ENCODE measurements at regions not wholly inside any gene's neighbourhood (a gene's known extent, or its start where the extent isn't known, plus 50 kb on each side); places are given as distances from the start of the nearest gene placed in this dataset.

- ATAC-seq (ENCODE audit: low read depth), result peak; percentile 21
- POLR2A ChIA-PET, result no interaction called here
These were observed 110.0 kb downstream of the EMX2 start for GRCh38 chr10:117652228-117653169.

DNA sequence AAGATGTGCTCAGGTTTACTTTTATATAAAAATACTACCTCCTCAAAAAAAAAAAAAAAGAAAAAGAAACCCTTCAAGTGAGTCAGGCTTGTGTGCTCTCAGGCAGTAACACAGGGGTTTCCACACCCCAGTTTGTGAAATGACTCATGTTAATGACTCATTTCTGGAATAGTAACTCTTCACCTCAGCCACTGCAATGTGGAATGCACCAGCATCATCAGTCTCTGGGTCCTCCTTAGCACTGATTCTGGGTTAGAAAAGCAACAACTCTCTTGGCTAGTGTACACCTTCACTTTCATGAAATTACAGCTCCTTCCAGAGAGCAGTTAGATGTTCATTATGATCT, 110.6 kb downstream of the EMX2 start:
- DNase-seq (no peak), ATAC-seq (ENCODE audit: low read depth) (peak; percentile 99)
- Mint-ChIP-seq H3K36me3 (peaks cover 3% of the 10 kb centered on the region), H3K4me1 (peaks cover 14% of the 10 kb centered on the region), H3K27me3 (peaks cover 8% of the 10 kb centered on the region), H3K27ac (no peak overlapping the region), H3K9me3 (peaks cover 21% of the 10 kb centered on the region), H3K4me3 (no peak overlapping the region)
- POLR2A ChIA-PET, result no interaction called here

More at GRCh38 chr10:117652228-117653169, 110.0 kb downstream of the EMX2 start:
- peaks cover 10% of the 10 kb centered on the region for H3K27me3 Mint-ChIP-seq
- peaks cover 3% of the 10 kb centered on the region for H3K36me3 Mint-ChIP-seq
- H3K4me3 Mint-ChIP-seq, result no peak overlapping the region
- H3K4me1 Mint-ChIP-seq, result peaks cover 14% of the 10 kb centered on the region
- peaks cover 22% of the 10 kb centered on the region for H3K9me3 Mint-ChIP-seq
- no peak for DNase-seq
- no peak overlapping the region for H3K27ac Mint-ChIP-seq

GRCh38 chr10:117654105-117654504, 111.6 kb downstream of the EMX2 start:
- no peak overlapping the region for H3K27ac Mint-ChIP-seq
- ATAC-seq (ENCODE audit: low read depth) (no peak), DNase-seq (no peak)
- no peak overlapping the region for H3K4me3 Mint-ChIP-seq
- peaks cover 3% of the 10 kb centered on the region for H3K27me3 Mint-ChIP-seq
- peaks cover 3% of the 10 kb centered on the region for H3K36me3 Mint-ChIP-seq
- H3K4me1 Mint-ChIP-seq, result peaks cover 14% of the 10 kb centered on the region
- POLR2A ChIA-PET, result no interaction called here
- peaks cover 21% of the 10 kb centered on the region for H3K9me3 Mint-ChIP-seq

DNA sequence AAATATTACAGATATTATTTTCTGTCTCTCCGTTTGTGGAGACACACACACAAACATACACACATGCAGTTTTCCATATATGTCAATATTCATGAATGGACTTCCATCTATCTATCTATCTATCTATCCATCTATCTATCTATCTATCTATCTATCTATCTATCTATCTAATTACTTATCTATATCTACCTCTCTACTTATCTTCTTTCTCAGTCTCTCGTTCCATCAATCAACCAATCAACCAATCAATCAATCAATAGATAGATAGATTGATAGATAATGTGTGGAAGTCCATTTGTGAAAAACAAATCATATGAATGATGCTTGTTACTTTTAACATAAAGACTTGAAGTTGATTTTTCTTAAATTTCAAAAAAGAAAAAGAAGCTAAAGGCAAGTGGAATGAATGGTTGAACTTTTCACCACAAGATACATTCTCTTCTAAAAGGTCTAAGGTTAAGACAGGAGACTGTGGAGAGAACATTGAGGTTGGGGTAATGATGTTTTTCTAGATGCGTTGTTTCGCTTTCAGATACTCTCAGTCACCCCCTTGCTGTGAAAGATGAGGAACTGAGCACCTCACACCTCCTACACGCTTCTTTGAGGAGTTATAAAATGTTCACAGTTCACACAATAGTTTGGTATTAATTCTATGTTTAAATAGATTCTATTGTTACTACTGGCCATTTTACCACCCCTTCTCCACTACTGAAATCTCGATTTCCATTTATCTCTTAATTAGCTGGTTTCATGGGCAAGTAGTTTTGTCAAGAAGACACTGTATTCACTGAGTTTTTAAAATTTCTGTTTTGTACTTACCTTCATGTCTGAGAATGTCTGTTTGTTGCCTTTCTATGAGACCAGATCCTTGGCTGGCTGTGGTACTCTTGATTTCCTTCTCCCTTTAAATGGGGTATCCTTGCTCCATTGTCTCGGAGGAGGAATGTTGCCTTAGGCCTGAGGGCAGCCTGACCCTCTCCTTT, 114.1 kb downstream of the EMX2 start:
- peaks cover 15% of the 10 kb centered on the region for H3K9me3 Mint-ChIP-seq
- H3K4me1 Mint-ChIP-seq, result peaks cover 14% of the 10 kb centered on the region
- ATAC-seq (ENCODE audit: low read depth) (no peak), DNase-seq (no peak)
- H3K36me3 Mint-ChIP-seq, result peaks cover 3% of the 10 kb centered on the region
- H3K27me3 Mint-ChIP-seq, result peaks cover 3% of the 10 kb centered on the region
- POLR2A ChIA-PET, result no interaction called here
- no peak overlapping the region for H3K27ac Mint-ChIP-seq
- no peak overlapping the region for H3K4me3 Mint-ChIP-seq

- H3K27me3 Mint-ChIP-seq, result peaks cover 6% of the 10 kb centered on the region
- no peak overlapping the region for H3K4me3 Mint-ChIP-seq
- DNase-seq (no peak), ATAC-seq (ENCODE audit: low read depth) (no peak)
- peaks cover 3% of the 10 kb centered on the region for H3K4me1 Mint-ChIP-seq
- peaks cover 1% of the 10 kb centered on the region for H3K9me3 Mint-ChIP-seq
- H3K27ac Mint-ChIP-seq, result no peak overlapping the region
- POLR2A ChIA-PET, result no interaction called here
- no peaks in the 10 kb centered on the region for H3K36me3 Mint-ChIP-seq
These were observed 118.8 kb downstream of the EMX2 start for GRCh38 chr10:117661316-117661715.

- Mint-ChIP-seq H3K4me3 (no peak overlapping the region), H3K4me1 (peaks cover under 1% of the 10 kb centered on the region), H3K9me3 (no peaks in the 10 kb centered on the region), H3K27ac (no peak overlapping the region), H3K36me3 (no peaks in the 10 kb centered on the region), H3K27me3 (peaks cover 3% of the 10 kb centered on the region)
- no peak for ATAC-seq (ENCODE audit: low read depth)
- POLR2A ChIA-PET, result no interaction called here
- no peak for DNase-seq
These were observed 119.6 kb downstream of the EMX2 start for GRCh38 chr10:117662126-117662525.

DNA sequence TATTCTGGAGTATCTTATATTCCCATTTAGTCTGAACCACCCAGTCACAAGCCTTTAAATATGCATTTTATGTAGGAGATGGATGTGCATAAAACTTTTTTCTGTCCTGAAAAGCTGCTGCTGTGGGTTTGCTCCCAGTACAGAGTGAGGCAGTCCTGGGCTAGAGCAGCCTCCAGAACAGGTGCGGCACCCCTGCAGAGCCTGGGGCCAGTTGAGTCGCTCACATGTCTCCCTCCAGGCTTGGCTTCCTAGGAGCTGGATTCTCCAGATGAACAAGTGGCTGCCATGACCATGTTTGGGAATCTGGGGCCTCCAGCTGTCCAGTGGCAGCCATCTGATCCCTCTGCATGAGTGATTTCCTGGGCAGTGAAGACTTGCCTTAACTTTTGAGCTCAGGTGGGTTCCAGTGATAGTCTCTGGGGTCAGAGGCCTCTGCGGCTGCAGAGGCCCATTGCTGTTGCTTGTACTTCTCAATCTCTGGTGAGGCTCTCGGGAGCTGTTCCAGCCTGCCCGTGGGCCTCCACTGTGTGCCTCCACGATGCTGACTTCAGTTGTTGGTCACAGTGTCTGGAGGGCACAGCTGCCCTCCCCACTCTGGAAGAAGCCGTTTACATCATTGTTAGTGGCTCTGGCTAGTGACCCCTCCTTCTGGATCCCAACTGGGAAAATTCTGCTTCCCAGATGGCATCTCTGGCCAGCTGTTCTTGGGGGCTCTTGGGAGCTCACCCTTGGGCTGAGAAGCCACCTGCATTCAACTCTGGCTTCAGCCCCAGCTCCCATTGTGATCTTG, 120.4 kb downstream of the EMX2 start:
- Mint-ChIP-seq H3K27me3 (peaks cover 3% of the 10 kb centered on the region), H3K36me3 (no peaks in the 10 kb centered on the region), H3K4me3 (no peak overlapping the region), H3K4me1 (no peaks in the 10 kb centered on the region), H3K9me3 (no peaks in the 10 kb centered on the region), H3K27ac (no peak overlapping the region)
- ATAC-seq (ENCODE audit: low read depth), result no peak
- no peak for DNase-seq
- POLR2A ChIA-PET, result no interaction called here

DNA sequence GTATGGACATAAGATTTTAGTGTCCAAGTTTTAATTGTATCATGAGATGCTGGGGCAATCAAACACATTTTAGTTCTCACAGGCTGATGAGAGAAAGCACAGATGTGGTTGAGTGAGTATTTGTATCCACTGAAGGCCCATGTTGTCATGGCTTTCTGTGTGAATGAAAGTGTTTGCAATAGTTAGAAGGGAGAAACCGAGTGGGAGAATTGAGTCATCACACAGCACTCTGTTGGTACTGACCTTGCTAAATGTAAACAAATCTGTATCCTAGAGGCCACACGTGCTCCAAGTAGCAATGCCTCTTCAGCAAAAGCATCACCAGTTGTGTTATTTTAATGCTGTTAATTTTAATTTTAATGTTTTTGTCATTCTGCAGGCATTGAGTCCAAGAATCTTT, 121.2 kb downstream of the EMX2 start:
- ATAC-seq (ENCODE audit: low read depth) (no peak), DNase-seq (no peak)
- H3K27ac Mint-ChIP-seq, result no peak overlapping the region
- no peaks in the 10 kb centered on the region for H3K9me3 Mint-ChIP-seq
- H3K4me3 Mint-ChIP-seq, result no peak overlapping the region
- H3K36me3 Mint-ChIP-seq, result no peaks in the 10 kb centered on the region
- no peaks in the 10 kb centered on the region for H3K4me1 Mint-ChIP-seq
- peaks cover 3% of the 10 kb centered on the region for H3K27me3 Mint-ChIP-seq
- POLR2A ChIA-PET, result no interaction called here

DNA sequence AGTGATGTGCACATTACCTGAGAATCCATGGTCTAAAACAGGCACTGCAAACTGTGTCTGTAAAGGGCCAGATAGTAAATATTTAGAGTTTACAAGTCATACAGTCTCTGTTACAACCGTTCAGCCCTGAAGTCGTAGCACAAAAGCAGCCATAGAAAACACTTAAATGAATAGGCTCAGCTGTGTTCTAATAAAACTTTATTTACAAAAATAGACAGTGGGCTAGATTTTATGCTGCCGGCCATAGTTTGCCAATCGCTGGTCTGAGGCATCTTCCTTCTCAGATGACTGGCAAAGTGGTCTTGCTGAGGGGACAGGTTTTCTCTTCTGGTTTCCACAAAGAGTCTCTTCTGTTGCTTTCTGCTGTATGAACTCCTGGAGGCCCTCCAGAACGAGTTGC, 121.7 kb downstream of the EMX2 start:
- no peaks in the 10 kb centered on the region for H3K4me1 Mint-ChIP-seq

DNA sequence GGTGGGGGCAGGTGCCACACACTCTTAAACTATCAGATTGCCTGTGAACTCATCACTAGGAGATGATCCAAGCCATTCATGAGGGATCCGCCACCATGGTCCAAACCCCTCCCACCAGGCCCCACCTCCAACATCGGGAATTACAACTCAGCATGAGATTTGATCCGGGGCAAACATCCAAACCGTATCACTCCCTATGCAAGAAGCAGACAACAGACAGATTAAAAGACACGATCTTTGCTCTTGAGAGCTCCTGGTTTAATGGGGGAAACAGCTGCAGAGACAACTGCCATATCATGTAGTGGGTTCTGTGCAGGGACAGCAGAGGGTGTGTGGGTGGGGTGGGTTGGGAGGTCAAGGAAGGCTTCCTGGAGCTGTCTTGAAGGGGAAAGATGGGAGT, 123.6 kb downstream of the EMX2 start:
- ATAC-seq (ENCODE audit: low read depth), result no peak
- peaks cover 3% of the 10 kb centered on the region for H3K27me3 Mint-ChIP-seq
- H3K27ac Mint-ChIP-seq, result no peak overlapping the region
- POLR2A ChIA-PET, result no interaction called here
- H3K4me3 Mint-ChIP-seq, result no peak overlapping the region
- H3K36me3 Mint-ChIP-seq, result no peaks in the 10 kb centered on the region
- no peaks in the 10 kb centered on the region for H3K4me1 Mint-ChIP-seq
- H3K9me3 Mint-ChIP-seq, result no peaks in the 10 kb centered on the region
- DNase-seq, result no peak

More for the DNA sequence above, 121.7 kb downstream of the EMX2 start:
- Mint-ChIP-seq H3K36me3 (no peaks in the 10 kb centered on the region), H3K4me3 (no peak overlapping the region), H3K27me3 (peaks cover 3% of the 10 kb centered on the region), H3K27ac (no peak overlapping the region), H3K9me3 (no peaks in the 10 kb centered on the region)
- POLR2A ChIA-PET, result no interaction called here
- ATAC-seq (ENCODE audit: low read depth), result no peak
- no peak for DNase-seq

- Mint-ChIP-seq H3K4me3 (no peak overlapping the region), H3K9me3 (no peaks in the 10 kb centered on the region), H3K36me3 (no peaks in the 10 kb centered on the region), H3K27me3 (peaks cover 3% of the 10 kb centered on the region), H3K4me1 (no peaks in the 10 kb centered on the region), H3K27ac (peak overlapping the region; percentile 4)
- POLR2A ChIA-PET, result no interaction called here
- DNase-seq (no peak), ATAC-seq (ENCODE audit: low read depth) (no peak)
These were observed 124.4 kb downstream of the EMX2 start for GRCh38 chr10:117666965-117667364.

DNA sequence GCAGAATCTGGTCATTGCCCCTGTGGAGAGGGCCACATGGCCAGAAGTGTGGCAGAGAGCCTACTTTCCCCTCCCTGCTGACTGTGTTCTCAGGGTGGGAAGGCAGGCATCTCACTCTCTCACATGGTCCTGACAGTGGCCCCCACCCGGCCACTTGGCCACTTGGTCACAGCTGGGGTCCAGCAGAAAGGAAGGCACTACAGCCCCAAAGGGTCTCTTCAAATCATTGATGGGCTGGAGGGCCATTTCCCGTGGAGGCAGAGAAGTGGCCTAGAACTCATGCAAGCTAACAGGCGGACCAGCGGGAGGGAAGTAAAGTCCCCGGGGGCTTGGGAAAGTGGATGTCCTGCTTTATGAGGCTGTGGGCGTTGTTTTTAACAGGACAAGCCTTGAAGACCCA, 125.3 kb downstream of the EMX2 start:
- Mint-ChIP-seq H3K4me1 (no peaks in the 10 kb centered on the region), H3K4me3 (no peak overlapping the region), H3K27ac (no peak overlapping the region), H3K27me3 (peaks cover 3% of the 10 kb centered on the region), H3K36me3 (no peaks in the 10 kb centered on the region), H3K9me3 (no peaks in the 10 kb centered on the region)
- DNase-seq (no peak), ATAC-seq (ENCODE audit: low read depth) (no peak)
- POLR2A ChIA-PET, result no interaction called here

- Mint-ChIP-seq H3K9me3 (no peaks in the 10 kb centered on the region), H3K36me3 (no peaks in the 10 kb centered on the region), H3K27me3 (peaks cover 3% of the 10 kb centered on the region), H3K4me1 (no peaks in the 10 kb centered on the region), H3K27ac (no peak overlapping the region), H3K4me3 (no peak overlapping the region)
- DNase-seq (no peak), ATAC-seq (ENCODE audit: low read depth) (no peak)
- POLR2A ChIA-PET, result no interaction called here
These were observed 125.9 kb downstream of the EMX2 start for GRCh38 chr10:117668327-117669008.

Measured in activated naive CD8-positive, alpha-beta T cell treated with anti-CD3 and anti-CD28 coated beads, Interleukin-2, amount 10 ng/mL, durations not matched to agents 7 days and 5 days (primary cell).